MM.1S (cell line): ENCODE measurements at regions not wholly inside any gene's neighbourhood (a gene's known extent, or its start where the extent isn't known, plus 50 kb on each side); places are given as distances from the start of the nearest gene placed in this dataset.

Source experiments
- DNase-seq: peaks from one replicate; pipeline ENCODE4 v3.0.0-alpha.2; 2015
- H2AFZ ChIP-seq: fragments of 300-600 bp; sonication (generic); 2 replicates; pipeline ENCODE4 v1.6.0; 2016; ENCODE audit warnings: antibody characterized with exemption, low read length
- H3F3A ChIP-seq: fragments of 300-600 bp; sonication (generic); 2 replicates; pipeline ENCODE4 v1.6.1; 2016; ENCODE audit warnings: mild to moderate bottlenecking, antibody characterized with exemption, low read length, moderate library complexity, mixed read lengths; ENCODE audit not compliant: insufficient read depth
- H3K27ac ChIP-seq: fragments of 300-600 bp; sonication (generic); 2 replicates; pipeline ENCODE4 v1.5.1; 2016; ENCODE audit warnings: mild to moderate bottlenecking, low read length
- H3K27me3 ChIP-seq: fragments of 300-600 bp; sonication (generic); replicated peaks from 2 replicates; pipeline ENCODE4 v1.6.0; 2016; ENCODE audit warnings: low read length; ENCODE audit not compliant: insufficient read depth
- H3K36me3 ChIP-seq: fragments of 300-600 bp; sonication (generic); replicated peaks from 2 replicates; pipeline ENCODE4 v1.6.1; 2016; ENCODE audit warnings: mild to moderate bottlenecking, low read length, mixed read lengths; ENCODE audit not compliant: insufficient read depth
- H3K4me1 ChIP-seq: fragments of 300-600 bp; sonication (generic); 2 replicates; pipeline ENCODE4 v1.6.1; 2016; ENCODE audit warnings: low read length, mixed read lengths
- H3K4me2 ChIP-seq: fragments of 300-600 bp; sonication (generic); 2 replicates; pipeline ENCODE4 v1.6.0; 2016; ENCODE audit warnings: low read depth, low read length
- H3K4me3 ChIP-seq: fragments of 300-600 bp; sonication (generic); 2 replicates; pipeline ENCODE4 v1.5.1; 2016; ENCODE audit warnings: low read length, mixed read lengths
- H3K79me2 ChIP-seq: fragments of 300-600 bp; sonication (generic); 2 replicates; pipeline ENCODE4 v1.6.1; 2016; ENCODE audit warnings: mixed run types, low read length, mixed read lengths
- H3K9ac ChIP-seq: fragments of 300-600 bp; sonication (generic); 2 replicates; pipeline ENCODE4 v1.6.1; 2016; ENCODE audit warnings: low read length, mixed read lengths
- H3K9me2 ChIP-seq: fragments of 300-600 bp; sonication (generic); replicated peaks from 2 replicates; pipeline ENCODE4 v1.6.1; 2016; ENCODE audit warnings: mild to moderate bottlenecking, low read length, mixed read lengths; ENCODE audit not compliant: insufficient read depth
- H3K9me3 ChIP-seq: fragments of 300-600 bp; sonication (generic); replicated peaks from 2 replicates; pipeline ENCODE4 v1.6.1; 2016; ENCODE audit warnings: mild to moderate bottlenecking, low read length, mixed read lengths; ENCODE audit not compliant: insufficient read depth
- H4K20me1 ChIP-seq: fragments of 300-600 bp; sonication (generic); 2 replicates; pipeline ENCODE4 v1.6.1; 2016; ENCODE audit warnings: mild to moderate bottlenecking, low read length, moderate library complexity, mixed read lengths; ENCODE audit not compliant: insufficient read depth
- CTCF ChIP-seq: fragments of 300-600 bp; sonication (generic); IDR thresholded peaks from 2 replicates; pipeline ENCODE4 v1.5.1; 2016; ENCODE audit warnings: antibody characterized with exemption, low read length, mixed read lengths
- EZH2 ChIP-seq: fragments of 300-600 bp; sonication (generic); optimal IDR thresholded peaks from 2 replicates; pipeline ENCODE3; 2017; ENCODE audit warnings: low read depth, mild to moderate bottlenecking, antibody characterized with exemption, low read length, mixed read lengths
- EZH2phosphoT487 ChIP-seq: fragments of 300-600 bp; sonication (generic); IDR thresholded peaks from 2 replicates; pipeline ENCODE4 v1.6.1; 2018; ENCODE audit warnings: antibody characterized with exemption, low read length

DNA sequence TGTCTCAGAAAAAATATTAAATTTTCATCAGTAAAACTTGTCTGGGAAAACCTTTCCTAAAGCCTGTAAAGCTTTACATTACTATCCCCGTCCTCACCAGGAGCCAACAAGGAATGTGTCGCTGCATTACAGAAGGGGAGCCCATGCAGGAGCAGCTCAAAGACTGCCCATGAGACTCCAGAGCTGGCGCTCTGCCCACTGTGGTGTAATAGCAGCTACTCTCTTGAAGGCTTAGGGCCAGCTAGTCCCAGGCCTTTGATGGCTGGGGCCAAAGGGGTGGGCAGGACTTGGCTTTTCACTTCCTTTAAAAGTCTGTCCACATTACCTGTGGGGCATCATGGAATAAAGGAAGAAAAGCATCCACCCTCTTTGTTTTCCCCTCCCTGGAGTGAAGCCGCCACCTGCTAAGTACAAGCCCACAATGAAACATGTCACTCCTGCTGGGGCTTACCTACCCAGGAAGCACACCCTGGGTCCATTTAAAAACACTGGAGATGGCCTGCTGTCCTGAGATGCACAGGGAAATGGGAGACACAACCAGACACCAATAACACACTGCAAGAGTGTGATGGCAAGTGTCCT is 150.7 kb downstream of the ADAMTS15 start:
- Histone ChIP-seq H3K36me3 (no peaks in the 10 kb centered on the region), H3K27ac (no peak overlapping the region), H3F3A (no peaks in the 10 kb centered on the region), H3K27me3 (no peaks in the 10 kb centered on the region), H3K9me3 (no peaks in the 10 kb centered on the region), H3K4me3 (no peak overlapping the region), H4K20me1 (no peaks in the 10 kb centered on the region), H3K79me2 (no peaks in the 10 kb centered on the region), H3K4me1 (0 out of 2 replicates have a peak, but pooled peaks cover 2% of the 10 kb centered on the region), H3K9me2 (no peaks in the 10 kb centered on the region), H3K4me2 (no peak overlapping the region), H2AFZ (no peak overlapping the region), H3K9ac (no peak overlapping the region)
- DNase-seq, result no peak
- TF ChIP-seq EZH2phosphoT487 (no peak), EZH2 (no peak), CTCF (no peak)

- H3K4me1 ChIP-seq, result 0 out of 2 replicates have a peak, but pooled peaks cover 2% of the 10 kb centered on the region
- H2AFZ ChIP-seq, result no peak overlapping the region
- H3K4me3 ChIP-seq, result no peak overlapping the region
- H3K79me2 ChIP-seq, result no peaks in the 10 kb centered on the region
- no peak overlapping the region for H3K9ac ChIP-seq
- H3K9me2 ChIP-seq, result no peaks in the 10 kb centered on the region
- DNase-seq, result no peak
- H3K36me3 ChIP-seq, result no peaks in the 10 kb centered on the region
- H3K9me3 ChIP-seq, result no peaks in the 10 kb centered on the region
- H3K27me3 ChIP-seq, result no peaks in the 10 kb centered on the region
- no peak overlapping the region for H3K4me2 ChIP-seq
- H3F3A ChIP-seq, result no peaks in the 10 kb centered on the region
- H3K27ac ChIP-seq, result no peak overlapping the region
- no peak for TF ChIP-seq CTCF
- TF ChIP-seq EZH2, result no peak
- no peak for TF ChIP-seq EZH2phosphoT487
- no peaks in the 10 kb centered on the region for H4K20me1 ChIP-seq
These were observed 151.7 kb downstream of the ADAMTS15 start for GRCh38 chr11:130600139-130600538.

DNA sequence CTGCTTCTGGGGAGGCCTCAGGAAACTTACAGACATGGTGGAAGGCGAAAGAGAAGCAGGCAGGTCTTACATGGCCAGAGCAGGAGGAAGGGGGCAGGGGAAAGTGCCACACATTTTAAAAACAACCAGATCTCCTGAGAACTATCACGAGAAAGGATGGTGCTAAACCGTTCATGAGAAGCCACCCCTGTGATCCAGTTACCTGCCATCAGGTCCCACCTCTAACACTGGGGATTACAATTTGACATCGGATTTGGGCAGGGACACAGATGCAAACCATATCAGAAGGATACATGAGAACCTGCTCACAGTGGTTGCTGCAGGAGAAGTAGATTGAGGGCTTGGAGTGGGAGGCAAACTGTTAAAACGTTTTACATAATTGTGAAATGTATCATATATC is 152.2 kb downstream of the ADAMTS15 start:
- H3K79me2 ChIP-seq, result no peaks in the 10 kb centered on the region
- H3K9me3 ChIP-seq, result no peaks in the 10 kb centered on the region
- TF ChIP-seq EZH2, result no peak
- no peak for TF ChIP-seq CTCF
- H3K4me3 ChIP-seq, result no peak overlapping the region
- 0 out of 2 replicates have a peak, but pooled peaks cover 2% of the 10 kb centered on the region for H3K4me1 ChIP-seq
- no peaks in the 10 kb centered on the region for H3K36me3 ChIP-seq
- no peaks in the 10 kb centered on the region for H4K20me1 ChIP-seq
- H3K9ac ChIP-seq, result no peak overlapping the region
- H3K27me3 ChIP-seq, result no peaks in the 10 kb centered on the region
- no peak for DNase-seq
- H3K4me2 ChIP-seq, result no peak overlapping the region
- no peak overlapping the region for H2AFZ ChIP-seq
- H3F3A ChIP-seq, result no peaks in the 10 kb centered on the region
- H3K27ac ChIP-seq, result no peak overlapping the region
- no peaks in the 10 kb centered on the region for H3K9me2 ChIP-seq
